H9 (cell line): ENCODE measurements at regions not wholly inside any gene's neighbourhood (a gene's known extent, or its start where the extent isn't known, plus 50 kb on each side); places are given as distances from the start of the nearest gene placed in this dataset.

Experiments used
- DNase-seq: peaks from one replicate; pipeline ENCODE4 v3.0.0-alpha.2; 2017
- H2AFZ ChIP-seq: one replicate; pipeline ENCODE4 v1.6.1; 2013; ENCODE audit warnings: mild to moderate bottlenecking, low read length, control low read depth, moderate library complexity
- H2AK5ac ChIP-seq: 2 replicates; pipeline ENCODE4 v1.6.1; 2013; ENCODE audit warnings: low read length, control low read depth, mixed read lengths; ENCODE audit not compliant: insufficient read length
- H2BK120ac ChIP-seq: one replicate; pipeline ENCODE4 v1.6.1; 2013; ENCODE audit warnings: low read depth, mild to moderate bottlenecking, low read length, control low read depth, inconsistent platforms; ENCODE audit not compliant: poor library complexity, severe bottlenecking
- H2BK12ac ChIP-seq: 2 replicates; pipeline ENCODE4 v1.6.1; 2013; ENCODE audit warnings: low read length, control low read depth, mixed read lengths, low read depth; ENCODE audit not compliant: insufficient read length
- H2BK15ac ChIP-seq: 2 replicates; pipeline ENCODE4 v1.6.1; 2013; ENCODE audit warnings: low read depth, low read length, control low read depth
- H2BK20ac ChIP-seq: one replicate; pipeline ENCODE4 v1.6.1; 2013; ENCODE audit warnings: low read depth, mild to moderate bottlenecking, low read length, control low read depth, inconsistent platforms; ENCODE audit not compliant: poor library complexity, severe bottlenecking
- H2BK5ac ChIP-seq: 2 replicates; pipeline ENCODE4 v1.6.1; 2013; ENCODE audit warnings: low read length, control low read depth, mixed read lengths; ENCODE audit not compliant: insufficient read length
- H3K14ac ChIP-seq: 2 replicates; pipeline ENCODE4 v1.6.1; 2013; ENCODE audit warnings: low read length, control low read depth; ENCODE audit not compliant: insufficient read depth
- H3K18ac ChIP-seq: 2 replicates; pipeline ENCODE4 v1.6.1; 2013; ENCODE audit warnings: low read depth, mild to moderate bottlenecking, mixed read lengths, low read length, control low read depth; ENCODE audit not compliant: insufficient read length
- H3K23ac ChIP-seq: 2 replicates; pipeline ENCODE4 v1.6.1; 2013; ENCODE audit warnings: low read length, control low read depth, mixed read lengths, low read depth; ENCODE audit not compliant: insufficient read length
- H3K23me2 ChIP-seq: 2 replicates; pipeline ENCODE4 v1.6.1; 2013; ENCODE audit warnings: low read depth, mild to moderate bottlenecking, mixed read lengths, low read length, control low read depth; ENCODE audit not compliant: insufficient read length, poor library complexity, severe bottlenecking
- H3K27ac ChIP-seq: 2 replicates; pipeline ENCODE4 v1.5.1; 2013; ENCODE audit warnings: low read length, control low read depth, mixed read lengths, low read depth; ENCODE audit not compliant: insufficient read length
- H3K27me3 ChIP-seq: 2 replicates; pipeline ENCODE4 v1.6.1; 2013; ENCODE audit warnings: low read length, control low read depth, inconsistent platforms; ENCODE audit not compliant: insufficient read depth
- H3K4ac ChIP-seq: 2 replicates; pipeline ENCODE4 v1.6.1; 2013; ENCODE audit warnings: low read depth, mild to moderate bottlenecking, control low read depth, inconsistent platforms, low read length, moderate library complexity
- H3K4me1 ChIP-seq: 2 replicates; pipeline ENCODE4 v1.6.1; 2013; ENCODE audit warnings: low read length, control low read depth, inconsistent platforms; ENCODE audit not compliant: insufficient read depth
- H3K4me2 ChIP-seq: 2 replicates; pipeline ENCODE4 v1.6.1; 2013; ENCODE audit warnings: low read length, control low read depth, mixed read lengths; ENCODE audit not compliant: insufficient read length, insufficient read depth
- H3K56ac ChIP-seq: 2 replicates; pipeline ENCODE4 v1.6.1; 2013; ENCODE audit warnings: low read depth, mild to moderate bottlenecking, mixed read lengths, low read length, control low read depth; ENCODE audit not compliant: insufficient read length
- H3K79me1 ChIP-seq: 2 replicates; pipeline ENCODE4 v1.6.1; 2013; ENCODE audit warnings: low read depth, mild to moderate bottlenecking, moderate library complexity, low read length, control low read depth, inconsistent platforms; ENCODE audit not compliant: insufficient read depth, poor library complexity, severe bottlenecking
- H3K79me2 ChIP-seq: 2 replicates; pipeline ENCODE4 v1.6.1; 2013; ENCODE audit warnings: low read length, control low read depth, inconsistent platforms; ENCODE audit not compliant: insufficient read depth
- H3K9ac ChIP-seq: 2 replicates; pipeline ENCODE4 v1.6.1; 2013; ENCODE audit warnings: low read length, control low read depth, mixed read lengths; ENCODE audit not compliant: insufficient read length; ENCODE audit errors: extremely low read depth
- H3K9me3 ChIP-seq: one replicate; pipeline ENCODE4 v1.6.1; 2013; ENCODE audit warnings: low read depth, low read length, inconsistent platforms; ENCODE audit not compliant: control insufficient read depth
- H3T11ph ChIP-seq: one replicate; pipeline ENCODE4 v1.6.1; 2013; ENCODE audit warnings: mild to moderate bottlenecking, low read length, control low read depth, inconsistent platforms
- H4K20me1 ChIP-seq: one replicate; pipeline ENCODE4 v1.6.1; 2013; ENCODE audit not compliant: control insufficient read depth, insufficient read length, insufficient read depth
- H4K5ac ChIP-seq: 2 replicates; pipeline ENCODE4 v1.6.1; 2013; ENCODE audit warnings: low read depth, mild to moderate bottlenecking, mixed read lengths, low read length, control low read depth; ENCODE audit not compliant: insufficient read length
- H4K8ac ChIP-seq: replicated peaks from 2 replicates; pipeline ENCODE4 v1.6.1; 2013; ENCODE audit warnings: low read length, control low read depth, mixed read lengths, low read depth; ENCODE audit not compliant: insufficient read length
- H4K91ac ChIP-seq: 2 replicates; pipeline ENCODE4 v1.6.1; 2013; ENCODE audit warnings: low read depth, mild to moderate bottlenecking, moderate library complexity, mixed read lengths, low read length, control low read depth; ENCODE audit not compliant: insufficient read length
- H3K27ac Mint-ChIP-seq, 3 experiments: 2 replicates in 2 of 3; 3 replicates in 1 of 3; pipeline ENCODE4 v1.8.0; 2020 to 2021; ENCODE audit warnings: mixed read lengths in 3 of 3, mild to moderate bottlenecking in 1 of 3, moderate library complexity in 1 of 3
- H3K27me3 Mint-ChIP-seq: 2 replicates; pipeline ENCODE4 v1.8.0; 2021; ENCODE audit warnings: low read depth, mild to moderate bottlenecking, moderate library complexity, mixed read lengths
- H3K36me3 Mint-ChIP-seq, 3 experiments: 2 replicates in 2 of 3; 3 replicates in 1 of 3; pipeline ENCODE4 v1.8.0; 2020 to 2021; ENCODE audit warnings: low read depth in 3 of 3, mixed read lengths in 3 of 3; ENCODE audit not compliant: insufficient read depth in 1 of 3
- H3K4me1 Mint-ChIP-seq, 2 experiments: 2 replicates each; pipeline ENCODE4 v1.8.0; 2020; ENCODE audit warnings: mixed read lengths in 2 of 2
- H3K4me3 Mint-ChIP-seq, 2 experiments: 2 replicates in 1 of 2; 3 replicates in 1 of 2; pipeline ENCODE4 v1.8.0; 2020 to 2021; ENCODE audit warnings: mild to moderate bottlenecking in 2 of 2, mixed read lengths in 2 of 2, moderate library complexity in 1 of 2
- H3K9me3 Mint-ChIP-seq, 2 experiments: 2 replicates in 1 of 2; 3 replicates in 1 of 2; pipeline ENCODE4 v1.8.0; 2020; ENCODE audit warnings: mild to moderate bottlenecking in 2 of 2, mixed read lengths in 2 of 2, moderate library complexity in 1 of 2
- WGBS: extraction: QIAGEN DNeasy Blood & Tissue Kit; methylation state at CpG from one replicate; pipeline ENCODE4 v1.1.7; 2013; ENCODE audit warnings: missing lambda C conversion rate, low lambda C conversion rate, mixed read lengths; ENCODE audit not compliant: insufficient read length; ENCODE audit errors: extremely low coverage; 5-methylcytosine and 5-hydroxymethylcytosine counted together
- TF ChIP-seq, protein P1 (sequence below): fragments of 200-600 bp; sonication (generic); conservative IDR thresholded peaks from 3 replicates; pipeline ENCODE4 v1.8.0; 2021; ENCODE audit warnings: antibody characterized with exemption, mild to moderate bottlenecking

DNA sequence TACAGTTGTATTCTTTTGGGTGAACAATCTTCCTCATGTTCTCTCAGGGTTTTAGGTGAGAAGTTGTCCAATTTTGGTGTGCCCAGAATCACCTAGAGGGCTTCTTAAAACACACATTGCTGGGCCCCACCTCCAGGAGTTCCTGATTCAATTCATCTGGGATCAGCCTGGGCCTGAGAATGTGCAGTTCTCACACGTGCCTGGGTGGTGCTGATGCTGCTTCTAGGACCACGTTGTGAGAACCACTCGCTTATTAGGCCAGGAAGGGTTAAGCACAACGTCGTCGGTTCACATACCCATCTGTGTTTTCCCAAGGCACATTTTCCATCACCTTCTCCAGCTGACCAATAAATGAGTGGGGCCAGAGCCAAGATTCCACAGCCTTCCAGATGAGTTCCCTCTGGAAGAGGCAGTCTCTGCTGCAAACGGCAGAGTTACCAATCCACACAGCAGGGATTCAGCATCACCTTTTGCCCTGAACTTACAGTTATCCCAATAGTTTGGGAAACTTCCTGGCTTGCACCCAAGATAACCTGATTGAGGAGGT, 277.7 kb upstream of the HNRNPA3 start:
- H3K18ac ChIP-seq: no peak overlapping the region
- no peak overlapping the region for H2BK20ac ChIP-seq
- H3K9ac ChIP-seq: no peak overlapping the region
- no peak overlapping the region for H3K27ac Mint-ChIP-seq
- no peak overlapping the region for H3K27ac ChIP-seq
- no peak overlapping the region for H4K91ac ChIP-seq
- no peak overlapping the region for H2BK12ac ChIP-seq
- no CpG with 5 or more reads among the region's 7 CpGs for WGBS
- H3K36me3 Mint-ChIP-seq: no peaks in the 10 kb centered on the region
- no peaks in the 10 kb centered on the region; the same call in 1 of the 2 replicates for H3K4me1 ChIP-seq
- H3K4me1 Mint-ChIP-seq: peaks cover 0 to 3% of the 10 kb centered on the region in 2 experiments; a peak in 1 of 4 replicates
- no peak overlapping the region for H4K5ac ChIP-seq
- H3K14ac ChIP-seq: no peak overlapping the region
- H3K4ac ChIP-seq: no peak overlapping the region
- H3K79me2 ChIP-seq: no peaks in the 10 kb centered on the region; the same call in 1 of the 2 replicates
- no peak for DNase-seq
- H3K56ac ChIP-seq: no peak overlapping the region
- no peaks in the 10 kb centered on the region for H3K79me1 ChIP-seq
- no peaks in the 10 kb centered on the region for H4K20me1 ChIP-seq
- H3K4me2 ChIP-seq: no peak overlapping the region
- no peak overlapping the region for H2BK15ac ChIP-seq
- H2BK120ac ChIP-seq: no peak overlapping the region
- H3K27me3 Mint-ChIP-seq: no peaks in the 10 kb centered on the region
- H3K4me3 Mint-ChIP-seq: no peak overlapping the region
- no peaks in the 10 kb centered on the region for H3K23me2 ChIP-seq
- TF ChIP-seq, protein P1, sequence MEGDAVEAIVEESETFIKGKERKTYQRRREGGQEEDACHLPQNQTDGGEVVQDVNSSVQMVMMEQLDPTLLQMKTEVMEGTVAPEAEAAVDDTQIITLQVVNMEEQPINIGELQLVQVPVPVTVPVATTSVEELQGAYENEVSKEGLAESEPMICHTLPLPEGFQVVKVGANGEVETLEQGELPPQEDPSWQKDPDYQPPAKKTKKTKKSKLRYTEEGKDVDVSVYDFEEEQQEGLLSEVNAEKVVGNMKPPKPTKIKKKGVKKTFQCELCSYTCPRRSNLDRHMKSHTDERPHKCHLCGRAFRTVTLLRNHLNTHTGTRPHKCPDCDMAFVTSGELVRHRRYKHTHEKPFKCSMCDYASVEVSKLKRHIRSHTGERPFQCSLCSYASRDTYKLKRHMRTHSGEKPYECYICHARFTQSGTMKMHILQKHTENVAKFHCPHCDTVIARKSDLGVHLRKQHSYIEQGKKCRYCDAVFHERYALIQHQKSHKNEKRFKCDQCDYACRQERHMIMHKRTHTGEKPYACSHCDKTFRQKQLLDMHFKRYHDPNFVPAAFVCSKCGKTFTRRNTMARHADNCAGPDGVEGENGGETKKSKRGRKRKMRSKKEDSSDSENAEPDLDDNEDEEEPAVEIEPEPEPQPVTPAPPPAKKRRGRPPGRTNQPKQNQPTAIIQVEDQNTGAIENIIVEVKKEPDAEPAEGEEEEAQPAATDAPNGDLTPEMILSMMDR: no peak
- H4K8ac ChIP-seq: no peak overlapping the region
- H2BK5ac ChIP-seq: no peak overlapping the region
- H3K9me3 ChIP-seq: no peaks in the 10 kb centered on the region
- no peak overlapping the region for H3K23ac ChIP-seq
- H3K27me3 ChIP-seq: no peaks in the 10 kb centered on the region
- H3T11ph ChIP-seq: no peak overlapping the region
- H3K9me3 Mint-ChIP-seq: no peaks in the 10 kb centered on the region
- no peak overlapping the region for H2AFZ ChIP-seq
- H2AK5ac ChIP-seq: no peak overlapping the region
